Epithelial cell of esophagus (primary cell): ENCODE measurements at regions not wholly inside any gene's neighbourhood (a gene's known extent, or its start where the extent isn't known, plus 50 kb on each side); places are given as distances from the start of the nearest gene placed in this dataset.

Source experiments
- DNase-seq: peaks from one replicate; pipeline ENCODE4 v3.0.0; 2010; ENCODE audit warnings: low read depth
- H3K4me3 ChIP-seq: 2 replicates; pipeline ENCODE4 v1.5.1; 2011; ENCODE audit warnings: mild to moderate bottlenecking, low read length, control low read depth
- CTCF ChIP-seq: IDR thresholded peaks from 2 replicates; pipeline ENCODE4 v1.5.1; 2011; ENCODE audit warnings: low read depth, mild to moderate bottlenecking, low read length, control low read depth, inconsistent platforms; ENCODE audit not compliant: insufficient read depth; ENCODE audit errors: missing control alignments

- no peak overlapping the region for H3K4me3 ChIP-seq
- no peak for DNase-seq
- TF ChIP-seq CTCF, result no peak
Observed at GRCh38 chr2:150375333-150375732, 112.1 kb downstream of the RND3 start.

- no peak for TF ChIP-seq CTCF
- no peak overlapping the region for H3K4me3 ChIP-seq
- no peak for DNase-seq
Observed at GRCh38 chr2:150374492-150374891, 113.0 kb downstream of the RND3 start.

- DNase-seq, result no peak
- no peak overlapping the region for H3K4me3 ChIP-seq
- no peak for TF ChIP-seq CTCF
Observed at GRCh38 chr2:150373374-150373773, 114.1 kb downstream of the RND3 start.

- no peak for TF ChIP-seq CTCF
Observed at GRCh38 chr2:150371044-150371818, 116.2 kb downstream of the RND3 start.

GRCh38 chr2:150370561-150370960 lies 116.9 kb downstream of the RND3 start:
- DNase-seq, result peak; percentile 14
- TF ChIP-seq CTCF, result no peak
- no peak overlapping the region for H3K4me3 ChIP-seq

More at GRCh38 chr2:150371044-150371818, 116.2 kb downstream of the RND3 start:
- DNase-seq, result peak; percentile 44
- no peak overlapping the region for H3K4me3 ChIP-seq

GRCh38 chr2:150369862-150370261 lies 117.6 kb downstream of the RND3 start:
- no peak for TF ChIP-seq CTCF
- no peak for DNase-seq
- H3K4me3 ChIP-seq, result no peak overlapping the region

- TF ChIP-seq CTCF, result no peak
- no peak overlapping the region for H3K4me3 ChIP-seq
- DNase-seq, result peak; percentile 44
Observed at GRCh38 chr2:150358468-150358807, 129.0 kb downstream of the RND3 start.
